Left ventricle myocardium inferior (tissue), 1 donor: ENCODE measurements at regions not wholly inside any gene's neighbourhood (a gene's known extent, or its start where the extent isn't known, plus 50 kb on each side); places are given as distances from the start of the nearest gene placed in this dataset.
"Not testable (repeated sequence)": the region's sequence is repeated elsewhere in the genome, so short reads cannot be mapped to it uniquely, and the experiment has no call there.

Source experiments
- DNase-seq: peaks from one replicate; pipeline ENCODE4 v3.0.0-alpha.2; 2020
- H3K27ac ChIP-seq: fragments of 200-600 bp; replicated peaks from 2 replicates; pipeline ENCODE4 v1.8.0; 2021
- H3K27me3 ChIP-seq: fragments of 200-600 bp; 2 replicates; pipeline ENCODE4 v1.8.0; 2021; ENCODE audit warnings: low read depth
- H3K36me3 ChIP-seq: fragments of 200-600 bp; 2 replicates; pipeline ENCODE4 v1.8.0; 2021
- H3K4me1 ChIP-seq: fragments of 200-600 bp; 2 replicates; pipeline ENCODE4 v1.8.0; 2021
- H3K4me3 ChIP-seq: fragments of 200-600 bp; 2 replicates; pipeline ENCODE4 v1.8.0; 2021; ENCODE audit warnings: mild to moderate bottlenecking, moderate library complexity
- H3K9me3 ChIP-seq: fragments of 200-600 bp; replicated peaks from 2 replicates; pipeline ENCODE4 v1.8.0; 2021
- intact Hi-C: fragments of 100-400 bp; cut with micrococcal nuclease; formaldehyde crosslinking; loops from one replicate; pipeline ENCODE4 v1.11.0; 2022
- TF ChIP-seq, protein P1 (sequence below): fragments of 200-600 bp; IDR thresholded peaks from 2 replicates; pipeline ENCODE4 v1.8.0; 2021; ENCODE audit warnings: antibody characterized with exemption, mild to moderate bottlenecking, borderline replicate concordance
- donor health status: DM: no; HTN: yes; CAD: no; lungs with severe emphysema.

DNA sequence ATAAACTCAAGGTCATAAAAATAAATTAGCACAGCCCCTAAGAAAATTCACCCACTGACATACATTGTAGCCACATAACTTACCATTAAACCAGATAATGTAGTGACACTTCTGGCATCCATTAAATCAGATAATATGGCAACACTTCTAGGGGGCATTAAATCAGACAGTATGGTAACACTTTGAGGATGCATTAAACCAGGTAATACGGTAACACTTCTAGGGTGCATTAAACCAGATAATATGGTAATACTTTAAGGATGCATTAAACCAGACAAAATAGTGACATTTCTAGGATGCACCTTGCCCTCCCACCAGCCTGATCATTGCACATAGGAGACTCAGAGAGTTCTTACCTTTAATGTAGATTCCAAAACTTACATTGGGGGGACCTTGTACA is 1220.5 kb upstream of the TMEM132C start:
- no peak overlapping the region for H3K27ac ChIP-seq
- intact Hi-C loops, result no loop called here
- H3K9me3 ChIP-seq, result peaks cover 12% of the 10 kb centered on the region
- TF ChIP-seq, protein P1, sequence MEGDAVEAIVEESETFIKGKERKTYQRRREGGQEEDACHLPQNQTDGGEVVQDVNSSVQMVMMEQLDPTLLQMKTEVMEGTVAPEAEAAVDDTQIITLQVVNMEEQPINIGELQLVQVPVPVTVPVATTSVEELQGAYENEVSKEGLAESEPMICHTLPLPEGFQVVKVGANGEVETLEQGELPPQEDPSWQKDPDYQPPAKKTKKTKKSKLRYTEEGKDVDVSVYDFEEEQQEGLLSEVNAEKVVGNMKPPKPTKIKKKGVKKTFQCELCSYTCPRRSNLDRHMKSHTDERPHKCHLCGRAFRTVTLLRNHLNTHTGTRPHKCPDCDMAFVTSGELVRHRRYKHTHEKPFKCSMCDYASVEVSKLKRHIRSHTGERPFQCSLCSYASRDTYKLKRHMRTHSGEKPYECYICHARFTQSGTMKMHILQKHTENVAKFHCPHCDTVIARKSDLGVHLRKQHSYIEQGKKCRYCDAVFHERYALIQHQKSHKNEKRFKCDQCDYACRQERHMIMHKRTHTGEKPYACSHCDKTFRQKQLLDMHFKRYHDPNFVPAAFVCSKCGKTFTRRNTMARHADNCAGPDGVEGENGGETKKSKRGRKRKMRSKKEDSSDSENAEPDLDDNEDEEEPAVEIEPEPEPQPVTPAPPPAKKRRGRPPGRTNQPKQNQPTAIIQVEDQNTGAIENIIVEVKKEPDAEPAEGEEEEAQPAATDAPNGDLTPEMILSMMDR, result no peak
- DNase-seq, result no peak
- no peaks in the 10 kb centered on the region for H3K27me3 ChIP-seq
- H3K36me3 ChIP-seq, result no peaks in the 10 kb centered on the region
- no peak overlapping the region for H3K4me3 ChIP-seq
- no peaks in the 10 kb centered on the region for H3K4me1 ChIP-seq

GRCh38 chr12:127048057-127048456 is 1218.9 kb upstream of the TMEM132C start:
- H3K9me3 ChIP-seq, result peaks cover 12% of the 10 kb centered on the region
- H3K4me1 ChIP-seq, result no peaks in the 10 kb centered on the region
- H3K36me3 ChIP-seq, result no peaks in the 10 kb centered on the region
- no peak overlapping the region for H3K27ac ChIP-seq
- intact Hi-C loops, result no loop called here
- H3K27me3 ChIP-seq, result no peaks in the 10 kb centered on the region
- no peak overlapping the region for H3K4me3 ChIP-seq
- no peak for DNase-seq
- TF ChIP-seq, protein P1, result no peak

GRCh38 chr12:127048525-127048924 is 1218.4 kb upstream of the TMEM132C start:
- DNase-seq, H3K36me3 ChIP-seq, H3K27ac ChIP-seq, H3K4me1 ChIP-seq, H3K4me3 ChIP-seq, intact Hi-C loops, H3K27me3 ChIP-seq: not testable (repeated sequence)
- peaks cover 12% of the 10 kb centered on the region for H3K9me3 ChIP-seq

- Histone ChIP-seq H3K27me3 (no peaks in the 10 kb centered on the region), H3K4me3 (no peak overlapping the region), H3K9me3 (peaks cover 12% of the 10 kb centered on the region), H3K27ac (no peak overlapping the region), H3K36me3 (no peaks in the 10 kb centered on the region), H3K4me1 (no peaks in the 10 kb centered on the region)
- TF ChIP-seq, protein P1, result no peak
- intact Hi-C loops, result no loop called here
- DNase-seq, result no peak
Measured at GRCh38 chr12:127051139-127051538, 1215.8 kb upstream of the TMEM132C start.

GRCh38 chr12:127052511-127053232 is 1214.3 kb upstream of the TMEM132C start:
- Histone ChIP-seq H3K9me3 (peaks cover 12% of the 10 kb centered on the region), H3K4me3 (no peak overlapping the region), H3K36me3 (no peaks in the 10 kb centered on the region), H3K27ac (no peak overlapping the region), H3K27me3 (no peaks in the 10 kb centered on the region), H3K4me1 (no peaks in the 10 kb centered on the region)
- TF ChIP-seq, protein P1, result no peak
- intact Hi-C loops, result no loop called here
- DNase-seq, result no peak

DNA sequence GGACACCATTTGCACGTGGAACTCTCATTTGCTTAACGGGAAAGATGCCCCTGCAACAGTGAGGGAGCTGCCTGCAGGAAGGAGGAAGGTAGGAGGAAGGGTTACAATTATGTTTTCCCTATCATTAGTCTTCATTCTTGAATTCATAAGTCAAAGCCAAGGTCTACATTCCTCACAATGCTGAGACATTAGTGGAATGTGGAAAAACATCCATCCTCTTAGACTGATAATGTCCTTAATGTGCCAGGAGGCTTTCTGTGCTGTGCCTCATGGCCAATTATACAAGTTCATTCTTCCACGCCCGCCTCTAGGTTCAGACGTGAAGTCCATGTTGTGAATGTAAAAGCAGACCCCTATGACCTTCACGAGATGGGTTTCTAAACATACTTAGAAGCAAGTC is 1212.4 kb upstream of the TMEM132C start:
- no peak for DNase-seq
- Histone ChIP-seq H3K27ac (no peak overlapping the region), H3K4me3 (no peak overlapping the region), H3K9me3 (no peaks in the 10 kb centered on the region), H3K4me1 (no peaks in the 10 kb centered on the region), H3K27me3 (peaks cover 7% of the 10 kb centered on the region), H3K36me3 (no peaks in the 10 kb centered on the region)
- intact Hi-C loops, result no loop called here
- TF ChIP-seq, protein P1, result no peak
